ENCODE measurements at regions not wholly inside any gene's neighbourhood (a gene's known extent, or its start where the extent isn't known, plus 50 kb on each side); places are given as distances from the start of the nearest gene placed in this dataset.
"Not testable (repeated sequence)": the region's sequence is repeated elsewhere in the genome, so short reads cannot be mapped to it uniquely, and the experiment has no call there.

DNA sequence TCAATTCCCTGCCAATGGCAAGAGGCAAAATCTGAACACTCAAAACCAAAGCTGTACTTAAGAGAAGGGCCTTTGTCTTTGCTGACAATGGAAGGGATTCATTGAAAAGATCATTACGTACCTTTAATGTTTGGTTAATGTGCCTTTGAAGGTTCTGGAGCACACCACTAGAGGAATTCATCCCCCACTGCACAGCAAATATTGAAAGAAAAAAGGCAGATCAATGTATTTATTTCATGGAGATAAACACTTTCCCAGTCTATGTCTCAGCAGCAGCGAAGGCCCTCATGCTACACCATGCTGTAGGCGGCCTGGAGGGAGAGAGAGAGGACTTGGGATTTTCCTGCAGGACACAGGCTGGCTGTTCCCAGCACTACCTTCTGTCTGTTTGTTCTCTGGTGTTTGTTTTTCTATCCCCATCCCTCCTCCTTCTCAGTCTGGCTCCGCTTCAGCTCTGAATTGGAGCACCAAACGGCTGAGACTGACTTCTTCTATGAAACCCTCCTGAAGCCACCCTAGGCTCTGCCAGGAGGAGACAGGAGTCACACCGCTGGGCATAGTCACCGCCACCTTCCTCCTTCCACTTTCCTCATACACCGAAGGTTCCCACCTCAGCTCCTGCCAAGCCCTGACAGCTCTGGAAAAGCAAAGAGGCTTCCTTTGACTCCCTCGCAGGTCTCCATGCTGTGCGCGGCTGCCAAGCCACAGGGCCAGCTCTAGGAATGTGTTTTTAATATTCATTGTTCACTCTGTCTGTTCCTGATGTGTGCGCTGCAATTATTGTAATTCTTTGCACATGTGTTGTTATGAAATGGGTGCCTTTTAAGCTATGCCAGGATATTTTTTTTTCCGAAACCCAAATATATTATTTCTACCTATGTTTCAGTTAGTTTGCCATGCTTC lies 301.5 kb downstream of the FZD1 start:
- peak; percentile 3 for DNase-seq (ENCODE audit: low read depth)

DNA sequence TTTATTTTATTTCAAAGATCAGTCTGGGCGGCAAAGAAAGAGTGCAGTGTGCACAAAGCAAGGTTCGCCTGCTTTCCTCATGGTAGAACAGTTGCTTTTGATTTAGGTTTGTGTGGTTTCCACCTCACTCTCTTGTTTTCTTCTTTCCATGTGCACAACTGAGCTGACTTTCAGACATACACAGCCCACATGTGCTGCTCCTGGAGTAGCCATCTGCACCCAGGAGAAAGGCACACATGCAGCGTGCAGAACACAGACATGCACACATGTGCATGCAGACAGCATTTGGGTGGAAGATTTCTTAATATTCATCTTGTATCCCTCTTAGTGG lies 302.1 kb downstream of the FZD1 start:
- no peak for DNase-seq (ENCODE audit: low read depth)

DNA sequence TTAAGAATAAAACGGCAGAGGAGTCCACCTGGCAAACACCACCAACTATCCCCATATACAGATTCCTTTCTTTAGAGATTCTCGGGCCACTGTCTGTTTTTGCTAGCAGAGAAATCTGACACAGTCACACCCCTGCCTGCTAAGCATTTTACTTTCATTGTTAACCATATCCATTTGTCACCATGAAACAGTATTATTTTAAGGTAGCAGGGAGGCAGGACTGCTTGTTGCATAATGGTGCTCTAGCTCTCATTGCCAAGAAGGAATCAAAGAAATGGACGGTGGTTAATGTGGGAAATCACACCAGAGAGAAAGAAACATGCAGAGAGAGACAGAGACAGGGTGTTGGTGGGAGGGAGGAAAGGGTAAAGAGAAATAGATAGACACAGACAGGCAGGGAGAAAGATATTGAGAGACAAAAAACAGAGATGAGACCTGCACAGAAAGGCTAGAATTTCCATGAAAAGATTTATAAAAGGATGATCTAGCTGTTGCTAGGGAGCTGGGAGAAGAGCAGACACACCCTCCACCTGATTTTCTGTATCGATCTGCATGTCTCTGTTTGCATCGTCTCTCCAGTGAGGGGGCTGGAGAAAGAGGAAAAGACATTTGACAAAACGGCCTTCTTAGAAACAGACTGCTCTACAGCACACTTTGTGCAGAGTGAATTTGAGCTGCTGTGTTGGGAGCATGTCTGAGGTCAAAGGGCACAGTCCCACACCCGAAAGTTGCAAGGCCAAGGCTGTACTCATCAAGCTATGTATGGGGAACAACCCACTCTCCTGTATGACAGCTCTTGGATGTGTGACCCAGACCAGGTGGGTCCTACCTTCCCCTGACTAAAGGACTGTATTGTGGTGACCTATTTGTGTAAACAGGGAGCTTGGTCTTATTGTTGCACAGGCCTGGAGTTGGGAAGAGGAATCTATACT lies 303.1 kb downstream of the FZD1 start:
- no peak for DNase-seq (ENCODE audit: low read depth)

GRCh38 chr7:91568138-91568537 lies 303.9 kb downstream of the FZD1 start:
- no peak for DNase-seq (ENCODE audit: low read depth)

- DNase-seq (ENCODE audit: low read depth), result no peak
Measured at GRCh38 chr7:91569728-91570457, 305.7 kb downstream of the FZD1 start.

- DNase-seq (ENCODE audit: low read depth), result no peak
Measured at GRCh38 chr7:91570560-91570959, 306.3 kb downstream of the FZD1 start.

DNA sequence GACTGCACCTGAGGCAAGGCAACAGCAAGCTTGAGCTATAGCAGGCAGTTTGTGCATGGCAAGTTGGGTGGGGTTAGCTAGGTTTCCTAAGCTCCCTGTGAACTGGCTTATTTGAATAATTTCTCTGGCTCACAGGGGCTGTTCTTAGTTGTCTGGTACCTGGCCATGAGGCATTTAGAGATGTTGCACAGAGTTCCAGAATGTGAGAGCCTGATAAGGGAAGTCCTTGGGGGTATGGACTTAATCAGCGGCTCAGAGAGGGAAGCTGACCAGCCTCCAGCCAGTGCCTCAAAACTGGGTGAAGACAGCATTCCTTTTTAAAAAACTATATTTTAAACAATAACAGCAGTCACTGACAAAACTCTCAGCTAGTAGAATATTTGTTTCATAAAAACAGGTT lies 307.4 kb downstream of the FZD1 start:
- DNase-seq (ENCODE audit: low read depth), result no peak

DNA sequence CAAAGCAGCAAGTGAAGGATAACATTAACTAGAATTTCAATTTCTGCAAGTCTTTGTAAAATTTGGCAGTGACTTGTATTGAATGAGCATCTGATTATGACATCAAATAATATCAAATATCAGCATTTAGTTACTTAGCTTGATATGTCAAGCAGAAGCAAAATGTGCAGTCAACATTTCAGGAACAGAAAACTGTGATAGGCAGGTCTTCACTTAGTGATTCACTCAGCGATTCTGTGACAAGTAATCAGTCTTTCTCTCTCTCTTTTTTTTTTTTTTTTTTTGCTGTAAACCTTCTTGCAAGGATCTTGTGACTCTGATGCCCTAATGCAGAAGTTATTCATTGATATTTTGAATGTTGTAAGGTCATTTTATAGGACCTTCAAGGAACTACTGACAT lies 307.1 kb downstream of the MTERF1 start:
- DNase-seq (ENCODE audit: low read depth), result no peak

DNA sequence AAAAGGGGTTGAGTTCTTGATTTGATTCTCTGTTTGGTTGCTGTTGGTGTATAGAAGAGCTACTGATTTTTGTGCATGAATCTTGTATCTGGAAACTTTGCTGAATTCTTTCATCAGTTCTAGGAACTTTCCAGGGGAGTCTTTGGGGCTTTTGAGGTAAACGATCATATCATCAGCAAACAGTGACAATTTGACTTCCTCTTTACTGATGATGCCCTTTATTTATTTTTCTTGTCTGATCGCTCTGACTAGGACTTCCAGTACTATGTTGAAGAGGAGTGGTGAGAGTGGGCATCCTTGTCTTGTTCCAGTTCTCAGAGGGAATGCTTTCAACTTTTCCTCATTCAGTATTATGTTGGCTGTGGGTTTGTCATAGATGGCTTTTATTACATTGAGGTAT lies 304.0 kb downstream of the MTERF1 start:
- not testable (repeated sequence) for DNase-seq (ENCODE audit: low read depth)

DNA sequence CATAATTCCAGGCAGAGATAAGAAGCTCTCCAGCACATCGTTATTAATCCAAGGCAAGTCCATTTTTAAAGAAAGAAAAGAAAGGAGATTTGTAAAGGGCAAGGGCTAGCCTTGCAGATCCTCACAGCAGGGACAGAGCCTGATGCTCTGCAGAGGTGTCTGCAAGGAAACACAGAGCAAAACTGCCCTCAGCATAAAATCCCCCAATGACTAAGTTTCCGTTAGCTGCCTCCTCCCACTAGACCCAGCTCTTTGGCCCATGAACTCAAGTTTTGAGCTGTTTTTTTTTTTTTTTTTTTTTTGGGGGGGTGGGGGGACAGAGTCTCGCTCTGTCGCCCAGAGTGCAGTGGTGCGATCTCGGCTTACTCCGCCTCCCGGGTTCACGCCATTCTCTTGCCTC lies 300.7 kb downstream of the MTERF1 start:
- no peak for DNase-seq (ENCODE audit: low read depth)

DNA sequence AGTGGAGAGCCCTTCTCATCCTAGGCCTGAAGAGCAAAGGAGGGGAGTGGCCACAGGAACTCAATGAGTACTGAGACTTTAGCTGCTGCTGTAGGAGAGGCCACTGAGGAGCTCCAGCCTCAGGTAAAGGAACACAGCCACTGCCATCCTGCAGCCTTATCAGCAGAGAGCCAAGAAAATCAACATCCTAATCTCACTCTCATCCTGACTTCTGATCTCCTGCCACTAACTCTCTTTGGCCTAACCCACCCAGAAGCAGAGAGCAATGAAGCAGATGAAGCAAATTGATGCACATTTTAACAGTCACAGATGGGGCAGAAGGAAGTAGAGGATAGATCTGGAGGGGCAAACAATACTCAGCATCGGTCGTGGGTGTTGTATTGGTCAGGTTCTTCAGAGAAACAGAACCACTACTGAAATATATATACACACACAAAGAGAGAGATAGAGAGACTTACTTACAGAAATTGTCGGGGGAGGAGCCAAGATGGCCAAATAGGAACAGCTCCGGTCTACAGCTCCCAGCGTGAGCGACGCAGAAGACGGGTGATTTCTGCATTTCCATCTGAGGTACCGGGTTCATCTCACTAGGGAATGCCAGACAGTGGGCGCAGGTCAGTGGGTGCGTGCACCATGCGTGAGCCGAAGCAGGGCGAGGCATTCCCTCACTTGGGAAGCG lies 297.6 kb downstream of the MTERF1 start:
- no peak for DNase-seq (ENCODE audit: low read depth)

DNA sequence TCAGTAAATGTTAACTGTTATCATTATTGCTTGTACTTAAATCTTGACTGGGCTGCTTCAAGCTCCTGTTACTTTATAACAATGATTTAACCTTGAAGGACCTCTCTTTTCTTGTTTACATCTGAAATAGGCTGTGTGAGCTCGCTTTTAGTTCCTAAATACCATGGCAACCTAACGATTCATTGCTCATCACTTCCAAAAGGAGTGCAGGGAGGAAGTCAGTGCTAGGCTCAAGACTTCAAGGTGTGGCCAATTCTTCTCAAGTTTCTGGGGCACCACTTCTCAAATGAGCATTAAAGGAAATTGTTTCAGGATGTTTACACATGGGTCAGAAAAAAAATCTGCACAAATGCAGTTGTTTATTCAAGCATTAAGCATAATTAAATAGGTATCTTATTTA lies 284.2 kb downstream of the MTERF1 start:
- DNase-seq (ENCODE audit: low read depth), result no peak

DNA sequence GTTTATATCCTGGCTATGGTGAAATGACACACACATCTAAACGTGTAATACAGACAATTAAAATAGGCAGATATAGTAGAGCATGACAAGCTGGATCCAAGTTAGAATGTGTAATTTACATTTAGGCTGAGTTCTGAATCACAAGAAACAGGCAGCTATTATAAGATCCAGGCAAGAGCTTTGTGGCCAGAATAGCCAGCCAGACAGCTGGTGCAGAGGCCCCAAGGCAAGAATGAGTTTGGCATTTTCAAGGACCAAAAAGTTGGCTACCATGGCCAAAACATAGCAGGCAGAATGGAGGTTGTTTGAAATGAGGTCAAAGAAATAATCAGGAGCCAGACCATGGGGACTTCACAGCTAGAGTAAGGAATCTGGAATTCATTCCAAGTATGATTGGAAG lies 281.7 kb downstream of the MTERF1 start:
- DNase-seq (ENCODE audit: low read depth), result no peak

GRCh38 chr7:91600112-91600511 lies 280.4 kb downstream of the MTERF1 start:
- DNase-seq (ENCODE audit: low read depth), result no peak

- DNase-seq (ENCODE audit: low read depth), result no peak
Measured at GRCh38 chr7:91603707-91604106, 276.8 kb downstream of the MTERF1 start.

DNA sequence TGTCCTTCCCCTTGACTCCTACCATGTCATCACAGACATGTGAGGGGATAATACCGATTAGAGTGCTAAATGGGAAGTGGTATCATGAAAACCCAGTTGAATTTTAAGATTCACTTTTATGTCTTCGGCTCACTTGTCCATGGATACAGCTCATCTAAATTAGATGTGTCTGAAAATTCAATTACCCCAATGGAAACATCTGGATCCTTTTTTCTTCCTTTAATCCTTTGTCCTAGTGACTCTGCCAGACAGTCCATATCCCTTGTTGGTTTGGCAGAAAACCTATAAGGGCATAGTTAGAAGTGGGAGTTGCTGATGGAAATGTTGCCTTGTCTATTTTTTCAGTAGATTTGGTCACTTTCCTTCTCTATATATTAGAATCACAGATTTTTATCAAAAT lies 271.9 kb downstream of the MTERF1 start:
- DNase-seq (ENCODE audit: low read depth), result no peak

- DNase-seq (ENCODE audit: low read depth), result no peak
Measured at GRCh38 chr7:91609525-91609924, 271.0 kb downstream of the MTERF1 start.

- DNase-seq (ENCODE audit: low read depth), result no peak
Measured at GRCh38 chr7:91614431-91614830, 266.1 kb downstream of the MTERF1 start.

DNA sequence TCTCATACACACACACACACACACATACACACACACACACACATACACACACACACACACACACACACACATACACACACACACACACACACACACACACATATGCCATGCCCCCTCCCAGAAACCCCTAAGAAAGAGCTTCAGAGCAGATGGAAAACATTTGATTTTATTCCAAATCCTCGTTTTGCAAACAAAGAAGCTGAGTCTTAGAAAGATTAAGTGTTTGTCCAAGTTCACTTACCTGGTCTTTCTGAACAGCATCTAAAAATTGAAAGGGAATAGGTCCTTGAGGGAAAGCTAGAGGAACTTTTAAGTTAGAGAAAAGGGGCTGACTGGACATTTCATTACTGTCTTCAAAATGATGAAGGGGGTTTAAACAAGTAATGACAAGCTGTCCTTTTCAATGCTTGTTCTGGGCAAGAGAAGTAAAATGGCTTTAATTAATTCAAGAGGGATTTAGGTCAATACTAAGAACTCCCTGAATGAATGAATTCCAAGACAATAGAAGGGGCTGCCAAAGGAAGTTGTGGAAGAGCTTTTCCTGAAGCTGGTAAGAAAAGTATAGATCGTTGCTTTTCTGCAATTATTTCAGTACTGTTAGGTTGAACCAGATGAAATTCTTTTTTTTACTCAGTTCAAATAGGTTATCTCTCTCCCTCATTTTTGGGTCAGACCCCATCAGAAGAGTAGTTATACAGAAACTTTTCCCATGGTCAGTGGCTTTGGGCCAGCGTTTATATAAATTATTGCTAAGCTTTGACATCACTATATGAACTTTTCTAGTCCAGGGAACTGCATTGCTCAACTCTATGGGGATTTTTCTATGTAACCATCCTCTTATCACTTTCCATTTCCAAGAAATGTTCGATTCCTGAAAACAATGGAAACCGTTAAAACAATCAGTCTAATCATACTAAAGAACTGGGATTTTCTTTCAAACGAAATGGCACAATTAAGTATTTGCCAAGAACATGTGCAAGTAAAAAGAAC lies 261.4 kb downstream of the MTERF1 start:
- DNase-seq (ENCODE audit: low read depth), result no peak

DNA sequence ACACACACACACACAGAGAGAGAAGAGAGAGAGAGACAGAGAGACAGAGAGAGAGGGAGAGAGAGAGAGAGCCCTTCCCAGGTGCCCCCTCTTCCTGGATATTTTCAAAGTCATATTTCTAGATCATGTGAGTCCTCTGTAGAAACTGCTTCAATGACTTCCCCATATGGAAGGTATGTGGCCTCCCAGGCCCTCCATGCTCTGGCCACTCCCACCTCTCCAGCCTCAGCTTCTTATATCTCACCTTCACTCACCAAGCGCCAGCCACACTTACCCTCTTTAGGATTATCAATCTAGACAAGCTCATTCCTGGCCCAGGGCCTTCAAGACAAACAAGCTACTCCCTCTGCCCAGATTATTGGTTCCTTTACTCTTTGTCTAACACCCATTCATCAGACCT lies 259.7 kb downstream of the MTERF1 start:
- no peak for DNase-seq (ENCODE audit: low read depth)

All from M059J (cell line).